ENCODE measurements at regions not wholly inside any gene's neighbourhood (a gene's known extent, or its start where the extent isn't known, plus 50 kb on each side); places are given as distances from the start of the nearest gene placed in this dataset.

DNA sequence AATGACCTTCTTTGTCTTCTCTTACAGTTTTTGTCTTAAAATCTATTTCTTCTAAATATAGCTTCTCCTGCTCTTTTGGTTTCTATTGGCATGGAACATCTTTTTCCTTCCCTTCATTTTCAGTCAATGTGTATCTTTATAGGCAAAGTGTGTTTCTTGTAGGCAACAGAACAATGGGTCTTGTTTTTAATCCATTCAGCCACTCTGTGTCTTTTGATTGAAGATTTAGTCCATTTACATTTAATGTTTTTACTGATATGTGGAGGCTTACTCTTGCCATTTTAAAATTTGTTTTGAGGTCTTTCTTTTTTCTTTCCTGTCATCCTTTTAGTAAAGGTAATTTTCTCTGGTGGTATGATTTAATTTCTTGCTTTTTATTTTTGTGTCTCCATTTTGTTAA lies 271.2 kb upstream of the ZP4 start:
- Histone ChIP-seq H3K27ac (ENCODE audit: low read length in 2 of 2) (no peak overlapping the region), H3K36me3 (replicated peaks in 1 of 2; ENCODE audit: control extremely low read depth in 1 of 2, control insufficient read depth in 1 of 2, extremely low read depth in 1 of 2, insufficient read depth in 2 of 2, low read length in 1 of 2) (no peaks in the 10 kb centered on the region), H3K4me3 (ENCODE audit: control extremely low read depth in 1 of 5, extremely low read depth in 1 of 5, insufficient read depth in 1 of 5, low read depth in 2 of 5, low read length in 4 of 5) (no peak overlapping the region), H3K4me1 (ENCODE audit: control insufficient read depth in 2 of 2, insufficient read depth in 2 of 2, low read length in 2 of 2) (no peaks in the 10 kb centered on the region), H2AFZ (ENCODE audit: insufficient read depth, low read depth, low read length, poor library complexity, severe bottlenecking) (no peak overlapping the region), H3K9me3 (ENCODE audit: control extremely low read depth in 1 of 3, control insufficient read depth in 2 of 3, insufficient read depth in 1 of 3, low read length in 2 of 3) (peaks cover 0 to 15% (median 1%) of the 10 kb centered on the region in 3 donors), H3K27me3 (replicated peaks in 1 of 4; ENCODE audit: control extremely low read depth in 1 of 4, control insufficient read depth in 3 of 4, insufficient read depth in 4 of 4, low read length in 3 of 4) (no peaks in the 10 kb centered on the region), H3K4me2 (replicated peaks; ENCODE audit: low read depth, low read length, poor library complexity, severe bottlenecking) (no peak overlapping the region), H4K20me1 (ENCODE audit: control insufficient read depth, insufficient read depth, low read length, poor library complexity, severe bottlenecking) (no peaks in the 10 kb centered on the region), H3K9ac (ENCODE audit: low read length) (no peak overlapping the region), H3K79me2 (ENCODE audit: control insufficient read depth, insufficient read depth, low read length) (no peaks in the 10 kb centered on the region)
- CTCF ChIA-PET = no interaction called here
- H3K27me3 Mint-ChIP-seq = no peaks in the 10 kb centered on the region
- intact Hi-C loops (cut with micrococcal nuclease) = no loop called here
- TF ChIP-seq EZH2 (IDR thresholded peaks at IDR 0.05; ENCODE audit: borderline replicate concordance, insufficient read depth, low read depth, low read length, poor library complexity, severe bottlenecking) = no peak
- TF ChIP-seq, protein P1, sequence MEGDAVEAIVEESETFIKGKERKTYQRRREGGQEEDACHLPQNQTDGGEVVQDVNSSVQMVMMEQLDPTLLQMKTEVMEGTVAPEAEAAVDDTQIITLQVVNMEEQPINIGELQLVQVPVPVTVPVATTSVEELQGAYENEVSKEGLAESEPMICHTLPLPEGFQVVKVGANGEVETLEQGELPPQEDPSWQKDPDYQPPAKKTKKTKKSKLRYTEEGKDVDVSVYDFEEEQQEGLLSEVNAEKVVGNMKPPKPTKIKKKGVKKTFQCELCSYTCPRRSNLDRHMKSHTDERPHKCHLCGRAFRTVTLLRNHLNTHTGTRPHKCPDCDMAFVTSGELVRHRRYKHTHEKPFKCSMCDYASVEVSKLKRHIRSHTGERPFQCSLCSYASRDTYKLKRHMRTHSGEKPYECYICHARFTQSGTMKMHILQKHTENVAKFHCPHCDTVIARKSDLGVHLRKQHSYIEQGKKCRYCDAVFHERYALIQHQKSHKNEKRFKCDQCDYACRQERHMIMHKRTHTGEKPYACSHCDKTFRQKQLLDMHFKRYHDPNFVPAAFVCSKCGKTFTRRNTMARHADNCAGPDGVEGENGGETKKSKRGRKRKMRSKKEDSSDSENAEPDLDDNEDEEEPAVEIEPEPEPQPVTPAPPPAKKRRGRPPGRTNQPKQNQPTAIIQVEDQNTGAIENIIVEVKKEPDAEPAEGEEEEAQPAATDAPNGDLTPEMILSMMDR (IDR thresholded peaks at IDR 0.05) = no peak
- peaks cover 13% of the 10 kb centered on the region for H3K9me3 Mint-ChIP-seq (ENCODE audit: insufficient read depth)
- no peak overlapping the region for H3K27ac Mint-ChIP-seq
- H3K4me1 Mint-ChIP-seq = no peaks in the 10 kb centered on the region
- POLR2A ChIA-PET = no interaction called here
- no peak for ATAC-seq (ENCODE audit: low read depth)
- H3K4me3 Mint-ChIP-seq = no peak overlapping the region
- no peak for DNase-seq

DNA sequence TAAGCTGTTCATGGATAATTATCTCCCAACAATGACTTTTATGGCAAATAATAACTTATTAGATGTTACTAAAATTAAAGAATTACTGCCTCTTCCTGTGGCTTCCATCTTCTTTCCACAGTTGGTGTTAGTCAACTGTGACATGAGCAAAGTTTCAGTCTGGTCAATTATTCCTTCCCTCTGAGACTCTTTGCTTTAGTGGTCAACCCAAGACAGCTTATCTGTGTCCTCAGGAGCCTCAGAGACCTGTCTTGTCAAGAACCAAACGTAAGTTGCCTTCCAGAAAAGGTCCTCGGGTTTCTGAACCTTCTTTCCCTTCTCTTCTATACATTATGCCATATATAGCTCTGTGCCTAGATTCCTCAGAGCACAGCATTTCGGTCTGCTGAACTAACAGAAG lies 263.2 kb upstream of the ZP4 start:
- ATAC-seq (ENCODE audit: low read depth) = no peak
- H3K4me1 Mint-ChIP-seq = no peaks in the 10 kb centered on the region
- no peaks in the 10 kb centered on the region for H3K27me3 Mint-ChIP-seq

More for the DNA sequence above, 263.2 kb upstream of the ZP4 start:
- no peak for DNase-seq
- H3K36me3 ChIP-seq (replicated peaks in 1 of 2; ENCODE audit: control extremely low read depth in 1 of 2, control insufficient read depth in 1 of 2, extremely low read depth in 1 of 2, insufficient read depth in 2 of 2, low read length in 1 of 2) = no peaks in the 10 kb centered on the region
- H4K20me1 ChIP-seq (ENCODE audit: control insufficient read depth, insufficient read depth, low read length, poor library complexity, severe bottlenecking) = no peaks in the 10 kb centered on the region
- Mint-ChIP-seq H3K4me3 (no peak overlapping the region), H3K27ac (no peak overlapping the region), H3K9me3 (ENCODE audit: insufficient read depth) (peaks cover 6% of the 10 kb centered on the region)
- no peaks in the 10 kb centered on the region for H3K27me3 ChIP-seq (replicated peaks in 1 of 4; ENCODE audit: control extremely low read depth in 1 of 4, control insufficient read depth in 3 of 4, insufficient read depth in 4 of 4, low read length in 3 of 4)
- no peak for TF ChIP-seq EZH2 (IDR thresholded peaks at IDR 0.05; ENCODE audit: borderline replicate concordance, insufficient read depth, low read depth, low read length, poor library complexity, severe bottlenecking)
- TF ChIP-seq, protein P1 (IDR thresholded peaks at IDR 0.05) = no peak
- H3K9ac ChIP-seq (ENCODE audit: low read length) = no peak overlapping the region
- peaks cover 0 to 1% (median 0%) of the 10 kb centered on the region in 3 donors for H3K9me3 ChIP-seq (ENCODE audit: control extremely low read depth in 1 of 3, control insufficient read depth in 2 of 3, insufficient read depth in 1 of 3, low read length in 2 of 3)
- H3K4me2 ChIP-seq (replicated peaks; ENCODE audit: low read depth, low read length, poor library complexity, severe bottlenecking) = no peak overlapping the region
- intact Hi-C loops (cut with micrococcal nuclease) = no loop called here
- no peaks in the 10 kb centered on the region for H3K79me2 ChIP-seq (ENCODE audit: control insufficient read depth, insufficient read depth, low read length)
- H2AFZ ChIP-seq (ENCODE audit: insufficient read depth, low read depth, low read length, poor library complexity, severe bottlenecking) = no peak overlapping the region
- H3K4me3 ChIP-seq (ENCODE audit: control extremely low read depth in 1 of 5, extremely low read depth in 1 of 5, insufficient read depth in 1 of 5, low read depth in 2 of 5, low read length in 4 of 5) = no peak overlapping the region
- H3K27ac ChIP-seq (ENCODE audit: low read length in 2 of 2) = no peak overlapping the region
- 67% methylated on average over 1 of the region's 3 CpGs for WGBS (ENCODE audit: insufficient coverage)
- no peaks in the 10 kb centered on the region for H3K4me1 ChIP-seq (ENCODE audit: control insufficient read depth in 2 of 2, insufficient read depth in 2 of 2, low read length in 2 of 2)
- CTCF ChIA-PET = no interaction called here
- POLR2A ChIA-PET = no interaction called here

Data from B cell (primary cell).